HUES6 (cell line): ENCODE measurements at regions not wholly inside any gene's neighbourhood (a gene's known extent, or its start where the extent isn't known, plus 50 kb on each side); places are given as distances from the start of the nearest gene placed in this dataset.

Experiments used
- H3K27ac ChIP-seq: 2 replicates; pipeline ENCODE4 v1.7.0; 2013; ENCODE audit warnings: low read depth, mild to moderate bottlenecking, low read length, inconsistent platforms
- H3K27me3 ChIP-seq: 2 replicates; pipeline ENCODE4 v1.6.1; 2013; ENCODE audit warnings: low read length; ENCODE audit not compliant: control insufficient read depth, insufficient read depth
- H3K36me3 ChIP-seq: 2 replicates; pipeline ENCODE4 v1.6.1; 2013; ENCODE audit warnings: low read length; ENCODE audit not compliant: control insufficient read depth, insufficient read depth
- H3K4me1 ChIP-seq: 2 replicates; pipeline ENCODE4 v1.6.1; 2013; ENCODE audit warnings: low read length; ENCODE audit not compliant: control insufficient read depth, insufficient read depth
- H3K4me3 ChIP-seq: 2 replicates; pipeline ENCODE4 v1.5.1; 2013; ENCODE audit warnings: low read depth, low read length
- H3K9ac ChIP-seq: one replicate; pipeline ENCODE4 v1.6.1; 2013; ENCODE audit warnings: mild to moderate bottlenecking, low read length
- H3K9me3 ChIP-seq: 2 replicates; pipeline ENCODE4 v1.6.1; 2013; ENCODE audit warnings: low read depth, low read length; ENCODE audit not compliant: control insufficient read depth, insufficient read depth

DNA sequence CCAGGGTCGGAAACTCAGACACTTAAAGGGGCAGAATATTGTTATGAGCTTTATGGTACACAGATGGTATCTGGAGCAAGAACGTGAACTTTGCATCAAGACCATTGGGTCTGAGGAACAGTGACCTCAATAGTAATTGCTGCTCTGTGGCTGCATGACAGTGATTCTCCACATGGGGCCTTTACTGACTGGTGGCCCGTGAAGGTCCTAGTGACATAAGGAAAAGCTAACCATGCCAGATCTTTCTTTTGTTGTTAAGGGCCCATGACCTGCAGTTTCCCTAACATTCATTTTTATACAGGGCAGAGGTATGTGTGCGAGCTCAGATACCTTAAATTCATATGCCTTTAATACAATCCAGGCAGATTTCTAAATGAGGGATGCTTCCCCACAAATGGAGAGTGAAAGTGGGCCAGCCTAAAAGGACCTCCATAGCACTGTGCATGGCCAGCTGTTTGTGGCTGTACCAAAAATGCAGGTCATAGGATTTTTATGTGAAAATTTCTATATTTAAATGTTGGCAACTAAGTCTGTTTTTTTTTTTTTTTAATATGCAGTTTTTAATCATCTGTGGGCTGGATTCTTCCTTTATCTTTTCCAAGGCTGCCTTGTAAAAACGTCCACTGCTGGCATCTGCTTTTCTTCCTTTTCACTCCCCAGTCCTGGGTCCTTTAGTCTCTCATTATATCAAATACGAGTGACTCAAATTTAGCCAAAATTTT, 188.0 kb upstream of the IL12A start:
- H3K27me3 ChIP-seq: peaks cover 24% of the 10 kb centered on the region
- no peak overlapping the region for H3K4me3 ChIP-seq
- H3K4me1 ChIP-seq: no peaks in the 10 kb centered on the region; the same call in 1 of the 2 replicates

DNA sequence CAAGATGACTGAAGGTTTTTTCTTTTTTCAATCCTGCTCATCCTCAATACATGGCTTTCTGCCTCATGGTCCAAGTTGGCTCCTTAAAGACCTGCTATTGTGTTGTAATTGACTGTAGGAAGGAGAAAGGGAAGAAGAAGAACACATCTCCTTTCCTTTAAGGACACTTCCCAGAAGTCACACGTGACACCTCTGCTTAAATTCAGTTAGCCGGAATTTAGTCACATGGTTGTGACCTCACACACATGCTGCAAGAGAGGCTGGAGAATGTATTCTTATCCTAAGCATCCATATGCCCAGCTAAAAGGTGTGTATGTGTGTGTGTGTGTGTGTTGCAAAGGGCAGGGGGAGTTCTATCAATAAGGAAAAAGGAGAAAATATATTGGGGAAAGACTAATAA, 185.8 kb upstream of the IL12A start:
- Histone ChIP-seq H3K9me3 (no peaks in the 10 kb centered on the region), H3K4me3 (no peak overlapping the region), H3K9ac (no peak overlapping the region), H3K27ac (no peak overlapping the region), H3K4me1 (no peaks in the 10 kb centered on the region; the same call in 1 of the 2 replicates), H3K36me3 (no peaks in the 10 kb centered on the region), H3K27me3 (peaks cover 24% of the 10 kb centered on the region)

More for the DNA sequence above, 188.0 kb upstream of the IL12A start:
- Histone ChIP-seq H3K27ac (no peak overlapping the region), H3K9me3 (no peaks in the 10 kb centered on the region), H3K36me3 (no peaks in the 10 kb centered on the region), H3K9ac (no peak overlapping the region)

DNA sequence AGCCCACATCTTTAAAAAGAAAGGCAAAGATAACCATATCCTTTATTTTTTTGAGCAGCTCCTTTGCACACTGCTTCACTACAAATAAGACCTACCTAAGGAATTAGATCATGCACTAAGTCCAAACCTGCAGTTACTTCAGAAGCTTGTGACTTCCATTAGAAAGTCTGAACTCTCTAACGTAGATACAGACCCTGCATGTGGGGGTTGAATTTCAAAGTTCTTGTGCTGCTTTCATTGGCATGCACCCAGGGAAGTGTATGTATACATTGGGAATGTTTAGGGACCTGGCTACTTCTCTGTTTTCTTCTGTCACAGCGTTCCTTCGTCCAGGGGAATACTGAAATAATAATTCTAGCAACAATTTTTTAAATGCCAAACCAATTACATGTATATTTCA, 185.2 kb upstream of the IL12A start:
- no peaks in the 10 kb centered on the region for H3K36me3 ChIP-seq

DNA sequence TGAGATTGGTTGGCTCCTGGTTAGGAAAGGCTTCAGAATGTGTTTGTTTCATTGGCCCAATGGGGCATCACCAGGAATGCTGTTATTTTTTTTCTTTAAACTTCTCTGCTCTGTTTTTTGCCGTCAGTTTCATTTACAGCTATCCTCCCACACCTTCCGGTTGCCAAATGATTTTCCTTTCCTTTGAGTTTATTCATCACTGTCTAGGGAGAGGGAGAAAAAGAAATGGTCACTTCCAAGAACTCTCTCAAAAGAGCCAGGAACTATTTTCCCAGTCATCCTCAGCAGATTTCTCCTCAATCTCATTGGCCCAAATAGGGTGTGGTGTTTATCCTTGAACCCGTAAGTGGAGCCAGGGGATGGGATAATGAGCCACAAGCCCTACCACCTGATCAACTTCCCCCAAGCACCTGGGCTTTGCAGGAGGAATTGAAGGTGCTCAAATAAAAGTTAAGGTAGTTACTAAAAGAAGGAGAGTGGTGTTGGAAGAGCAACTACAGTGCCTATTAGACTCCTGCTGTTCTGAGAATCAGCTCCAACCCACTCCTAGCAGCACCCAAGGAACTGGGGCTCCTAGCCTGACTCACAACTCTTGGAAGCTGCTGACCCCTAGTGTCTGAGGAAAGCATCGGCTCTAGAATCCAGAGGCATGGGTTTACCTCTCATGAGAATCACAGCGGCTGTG, 183.8 kb upstream of the IL12A start:
- Histone ChIP-seq H3K4me3 (no peak overlapping the region), H3K9ac (no peak overlapping the region), H3K27me3 (peaks cover 24% of the 10 kb centered on the region), H3K9me3 (no peaks in the 10 kb centered on the region), H3K27ac (no peak overlapping the region), H3K4me1 (no peaks in the 10 kb centered on the region; the same call in 1 of the 2 replicates), H3K36me3 (no peaks in the 10 kb centered on the region)

More for the DNA sequence above, 185.2 kb upstream of the IL12A start:
- Histone ChIP-seq H3K27me3 (peaks cover 24% of the 10 kb centered on the region), H3K4me3 (no peak overlapping the region), H3K9me3 (no peaks in the 10 kb centered on the region), H3K4me1 (no peaks in the 10 kb centered on the region; the same call in 1 of the 2 replicates), H3K27ac (no peak overlapping the region), H3K9ac (no peak overlapping the region)

DNA sequence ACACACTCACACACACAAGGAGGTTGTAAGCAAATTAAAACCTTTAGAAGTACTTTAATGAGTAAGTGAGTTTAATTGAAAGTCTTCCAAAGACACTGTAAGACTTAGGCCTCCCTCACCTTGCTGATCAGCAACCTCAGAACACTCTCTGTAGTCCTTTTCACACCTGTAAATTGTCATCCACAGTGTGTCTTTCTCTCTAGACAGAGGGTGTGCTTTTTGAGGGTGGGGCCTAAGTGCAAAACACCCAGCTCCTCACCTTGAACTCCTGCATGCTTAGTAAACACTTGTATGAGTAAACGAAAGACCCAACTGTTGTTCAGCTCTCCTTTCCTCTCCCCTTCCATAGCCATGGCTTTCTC, 183.2 kb upstream of the IL12A start:
- Histone ChIP-seq H3K4me3 (no peak overlapping the region), H3K27me3 (peaks cover 24% of the 10 kb centered on the region), H3K36me3 (no peaks in the 10 kb centered on the region), H3K27ac (no peak overlapping the region), H3K9ac (no peak overlapping the region), H3K4me1 (no peaks in the 10 kb centered on the region; the same call in 1 of the 2 replicates), H3K9me3 (no peaks in the 10 kb centered on the region)

DNA sequence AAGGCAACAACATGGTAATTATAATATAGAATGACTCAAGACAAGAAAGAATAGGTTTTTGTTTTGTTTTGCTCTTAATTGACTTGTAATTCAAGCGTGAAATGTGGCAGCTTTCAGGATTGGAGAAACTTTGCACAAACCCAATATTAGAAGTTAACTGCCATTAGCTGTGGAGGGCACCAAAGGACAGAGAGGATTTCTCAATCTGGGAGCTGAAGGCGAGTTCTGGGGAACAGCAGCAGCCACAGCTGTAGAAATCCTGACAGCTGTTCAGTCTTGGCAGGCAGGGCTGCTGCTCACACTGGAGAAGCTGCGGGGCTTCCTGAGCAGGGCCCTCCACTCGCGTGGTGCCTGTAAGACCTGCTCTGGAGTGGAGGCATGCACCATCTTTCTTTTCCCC, 182.2 kb upstream of the IL12A start:
- no peaks in the 10 kb centered on the region for H3K9me3 ChIP-seq

DNA sequence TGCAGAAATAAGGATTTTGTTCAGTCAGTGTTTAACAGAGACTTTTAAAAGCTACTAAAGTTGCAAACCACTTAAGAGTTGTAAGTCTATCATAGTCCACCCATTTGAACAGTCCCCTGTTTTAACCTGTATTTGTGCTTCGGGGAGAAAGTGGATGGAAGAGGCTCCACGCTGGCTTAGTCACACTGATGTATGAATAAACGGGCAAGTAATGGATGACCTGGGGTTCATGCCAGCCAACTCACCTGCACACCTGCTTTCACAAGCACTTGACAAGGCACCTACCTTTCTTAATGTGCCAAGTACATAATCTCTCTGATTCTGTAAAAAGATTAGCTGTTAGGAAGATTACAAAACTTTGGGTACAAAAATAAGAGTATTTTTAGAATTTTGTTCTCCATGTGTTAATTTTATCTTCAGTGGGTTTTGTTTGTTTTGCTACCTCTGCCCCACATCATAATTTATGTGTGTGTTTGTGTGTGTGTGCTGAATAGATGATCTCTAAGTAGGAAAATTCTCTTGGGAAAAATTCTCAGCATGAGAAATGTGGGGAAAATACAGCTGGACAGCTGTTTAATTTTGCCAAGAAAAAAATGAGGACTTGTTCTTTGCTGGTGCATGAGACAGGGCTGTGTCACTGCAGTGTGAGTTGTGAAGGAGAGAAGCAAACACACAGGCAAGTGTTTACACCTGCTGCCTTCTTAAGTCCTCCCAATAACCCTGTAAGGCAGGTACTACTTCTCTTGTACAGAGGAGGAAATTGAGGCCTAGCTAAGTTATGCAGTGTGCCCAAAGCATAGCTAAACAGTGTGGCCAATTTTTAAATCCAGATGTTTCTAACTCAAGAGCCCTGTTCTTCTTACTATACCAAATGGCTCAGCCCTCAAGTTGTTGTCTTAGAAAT, 181.2 kb upstream of the IL12A start:
- Histone ChIP-seq H3K27ac (no peak overlapping the region), H3K36me3 (no peaks in the 10 kb centered on the region), H3K9me3 (no peaks in the 10 kb centered on the region), H3K4me3 (no peak overlapping the region), H3K27me3 (peaks cover 22% of the 10 kb centered on the region), H3K9ac (no peak overlapping the region), H3K4me1 (no peaks in the 10 kb centered on the region; the same call in 1 of the 2 replicates)

More for the DNA sequence above, 182.2 kb upstream of the IL12A start:
- no peaks in the 10 kb centered on the region; the same call in 1 of the 2 replicates for H3K4me1 ChIP-seq
- no peaks in the 10 kb centered on the region for H3K36me3 ChIP-seq
- H3K4me3 ChIP-seq: no peak overlapping the region
- peaks cover 24% of the 10 kb centered on the region for H3K27me3 ChIP-seq
- no peak overlapping the region for H3K9ac ChIP-seq
- no peak overlapping the region for H3K27ac ChIP-seq

DNA sequence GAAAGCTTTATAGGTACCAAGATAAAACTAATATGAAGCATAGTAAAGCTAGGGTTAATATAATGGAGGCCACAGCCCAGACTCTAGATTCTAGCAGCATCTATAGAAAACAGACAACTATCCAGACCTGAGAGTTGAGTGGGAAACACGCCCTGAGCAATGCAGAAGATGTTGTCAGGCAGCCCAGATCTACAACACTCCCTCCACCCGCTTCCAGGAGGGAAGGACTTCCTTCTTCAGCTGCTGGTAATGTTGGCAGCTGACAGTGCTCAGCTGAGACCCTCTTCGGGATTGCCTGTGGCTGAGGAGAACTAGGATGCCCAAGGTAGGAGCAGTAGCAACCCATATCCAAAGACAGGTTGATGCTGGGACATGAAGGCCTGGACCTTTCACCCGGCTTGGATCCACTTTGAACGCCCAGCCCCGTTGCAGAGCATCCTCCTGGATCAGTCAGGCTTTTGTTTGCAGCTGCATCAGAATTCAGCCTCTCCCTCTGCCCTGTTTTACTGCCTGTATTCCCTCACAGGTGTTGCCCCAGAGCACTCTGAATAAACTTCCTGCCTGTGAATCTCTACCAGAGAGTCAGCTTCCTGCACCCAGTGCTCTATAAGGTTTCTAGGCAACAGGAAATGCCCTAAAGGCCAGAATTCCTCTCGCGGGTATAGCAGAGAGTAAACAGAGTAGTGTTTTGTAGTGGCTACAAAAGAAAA, 174.7 kb upstream of the IL12A start:
- 0 out of 2 replicates have a peak overlapping the region, but pooled peaks have one; percentile 14 for H3K4me3 ChIP-seq
- no peaks in the 10 kb centered on the region for H3K36me3 ChIP-seq
- H3K4me1 ChIP-seq: peaks cover 15% of the 10 kb centered on the region
- no peaks in the 10 kb centered on the region for H3K27me3 ChIP-seq
- no peak overlapping the region for H3K9ac ChIP-seq
- no peak overlapping the region for H3K27ac ChIP-seq
- no peaks in the 10 kb centered on the region for H3K9me3 ChIP-seq

DNA sequence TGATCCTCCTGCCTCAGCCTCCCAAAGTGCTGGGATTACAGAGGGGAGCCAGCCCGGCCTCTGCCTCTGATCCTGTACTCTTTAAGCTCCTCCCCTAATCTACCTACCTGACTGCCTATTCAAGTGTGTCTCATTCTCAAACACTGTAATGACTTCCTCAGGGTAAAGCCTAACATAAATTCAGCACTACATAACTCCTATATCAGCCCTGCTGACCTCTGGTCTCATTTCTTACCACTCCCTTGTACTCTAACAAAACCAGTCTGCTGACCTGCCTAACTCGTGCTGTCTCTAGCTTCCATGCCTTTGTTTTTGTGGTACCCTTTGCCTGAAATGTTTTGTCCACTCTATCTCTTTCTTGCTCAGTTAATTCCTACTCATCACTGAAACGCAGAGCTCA, 172.1 kb upstream of the IL12A start:
- no peaks in the 10 kb centered on the region for H3K36me3 ChIP-seq
- H3K27ac ChIP-seq: no peak overlapping the region
- no peaks in the 10 kb centered on the region for H3K27me3 ChIP-seq
- H3K4me3 ChIP-seq: no peak overlapping the region
- peaks cover 15% of the 10 kb centered on the region for H3K4me1 ChIP-seq
- H3K9me3 ChIP-seq: no peaks in the 10 kb centered on the region
- no peak overlapping the region for H3K9ac ChIP-seq

DNA sequence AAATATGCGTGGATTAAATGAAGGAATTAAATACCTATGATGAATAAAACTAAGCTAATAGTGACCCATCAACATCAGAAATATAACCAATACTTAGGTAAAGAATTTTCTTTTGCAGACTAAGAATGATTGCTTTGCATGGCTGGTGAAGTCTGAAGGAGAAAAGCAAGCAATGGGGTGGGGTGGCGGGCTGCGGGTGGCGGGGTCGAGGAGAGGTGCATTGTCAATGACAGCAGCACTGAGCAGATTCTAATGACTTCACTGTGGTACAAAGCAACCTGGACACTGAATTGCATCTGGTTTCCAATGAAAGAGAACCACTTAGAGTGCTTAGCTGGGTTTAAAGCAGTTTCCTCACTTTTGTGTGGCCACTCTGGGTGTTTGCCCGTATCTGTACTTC, 171.5 kb upstream of the IL12A start:
- H3K36me3 ChIP-seq: no peaks in the 10 kb centered on the region
- no peak overlapping the region for H3K4me3 ChIP-seq

More for the DNA sequence above, 171.5 kb upstream of the IL12A start:
- Histone ChIP-seq H3K9me3 (no peaks in the 10 kb centered on the region), H3K4me1 (peaks cover 15% of the 10 kb centered on the region), H3K9ac (no peak overlapping the region), H3K27ac (no peak overlapping the region), H3K27me3 (no peaks in the 10 kb centered on the region)
